ENCODE measurements at regions not wholly inside any gene's neighbourhood (a gene's known extent, or its start where the extent isn't known, plus 50 kb on each side); places are given as distances from the start of the nearest gene placed in this dataset.

GRCh38 chr17:73746314-73747073 lies 102.2 kb upstream of the SDK2 start:
- CTCF ChIA-PET = interaction anchor here (0.6 to 0.7 kb wide), 2 partner anchors 252 to 1859 kb away, joined by 3 read pairs; no protein-coding TSS in a partner anchor

GRCh38 chr17:73747221-73748002 lies 103.2 kb upstream of the SDK2 start:
- CTCF ChIA-PET = no interaction called here
- no peak for DNase-seq (ENCODE audit: low read depth, low spot score)
- POLR2A ChIA-PET = no interaction called here
- intact Hi-C loops (cut with micrococcal nuclease) = no loop called here
- Histone ChIP-seq H3K9ac (ENCODE audit: low read length) (no peak overlapping the region), H3K27me3 (ENCODE audit: insufficient read depth, low read length) (peaks cover 48% of the 10 kb centered on the region), H3K9me3 (ENCODE audit: control insufficient read depth in 1 of 2, insufficient read depth in 1 of 2, low read depth in 1 of 2, low read length in 2 of 2) (no peaks in the 10 kb centered on the region), H3K79me2 (ENCODE audit: insufficient read depth, low read length) (no peaks in the 10 kb centered on the region), H3K36me3 (ENCODE audit: control insufficient read depth in 1 of 2, insufficient read depth in 2 of 2, low read length in 2 of 2) (no peaks in the 10 kb centered on the region), H3K9me2 (ENCODE audit: insufficient read depth) (no peaks in the 10 kb centered on the region), H2AFZ (ENCODE audit: low read depth, low read length, poor library complexity, severe bottlenecking) (no peak overlapping the region), H3K27ac (ENCODE audit: low read depth, low read length) (no peak overlapping the region), H4K20me1 (ENCODE audit: insufficient read depth) (no peaks in the 10 kb centered on the region), H3K4me3 (replicated peaks in 1 of 2; ENCODE audit: low read depth in 1 of 2, low read length in 2 of 2) (no peak overlapping the region), H3K4me1 (ENCODE audit: control insufficient read depth in 1 of 2, insufficient read depth in 2 of 2, low read length in 2 of 2) (no peaks in the 10 kb centered on the region), H3K4me2 (ENCODE audit: low read length) (no peak overlapping the region)
- RAD21 ChIA-PET (ENCODE audit: low non-redundant PET in 1 of 2, low total read pairs in 2 of 2, uncharacterized antibody in 2 of 2, unreplicated experiment in 2 of 2) = no interaction called here
- no peak for ATAC-seq
- no TSS peak for BruUV-seq (replicated peaks)
- TF ChIP-seq JUND (IDR thresholded peaks at IDR 0.05) (no peak), ATF3 (IDR thresholded peaks at IDR 0.05) (no peak), MAX (IDR thresholded peaks at IDR 0.05) (no peak), REST (IDR thresholded peaks at IDR 0.05; ENCODE audit: low read depth) (no peak), ELF1 (IDR thresholded peaks at IDR 0.05; ENCODE audit: borderline replicate concordance, low read depth) (no peak), EZH2 (IDR thresholded peaks at IDR 0.05) (no peak), TCF7L2 (IDR thresholded peaks at IDR 0.05; ENCODE audit: borderline replicate concordance, extremely low read depth, insufficient read depth, insufficient read length) (no peak), ZBTB33 (IDR thresholded peaks at IDR 0.05; ENCODE audit: extremely low read depth, insufficient replicate concordance, low read length) (no peak)

More at GRCh38 chr17:73746314-73747073, 102.2 kb upstream of the SDK2 start:
- ATAC-seq = no peak
- no peaks in the 10 kb centered on the region for H4K20me1 ChIP-seq (ENCODE audit: insufficient read depth)
- H3K4me3 ChIP-seq (replicated peaks in 1 of 2; ENCODE audit: low read depth in 1 of 2, low read length in 2 of 2) = no peak overlapping the region
- H3K4me1 ChIP-seq (ENCODE audit: control insufficient read depth in 1 of 2, insufficient read depth in 2 of 2, low read length in 2 of 2) = no peaks in the 10 kb centered on the region
- no peak for TF ChIP-seq EZH2phosphoT487 (IDR thresholded peaks at IDR 0.05; ENCODE audit: borderline replicate concordance)
- TF ChIP-seq CBX3 (IDR thresholded peaks at IDR 0.05; ENCODE audit: low read depth) = no peak
- no peak for TF ChIP-seq YY1 (IDR thresholded peaks at IDR 0.05; ENCODE audit: extremely low read depth, insufficient replicate concordance, low read depth, low read length)
- no peak for TF ChIP-seq POLR2A (IDR thresholded peaks at IDR 0.05; ENCODE audit: borderline replicate concordance, extremely low read depth, insufficient read depth, insufficient read length)
- TF ChIP-seq EGR1 (IDR thresholded peaks at IDR 0.05; ENCODE audit: low read depth) = no peak
- no peak for TF ChIP-seq SP1 (IDR thresholded peaks at IDR 0.05; ENCODE audit: low read depth)
- H3K9ac ChIP-seq (ENCODE audit: low read length) = no peak overlapping the region
- no peak overlapping the region for H3K4me2 ChIP-seq (ENCODE audit: low read length)
- no peak overlapping the region for H2AFZ ChIP-seq (ENCODE audit: low read depth, low read length, poor library complexity, severe bottlenecking)
- no peaks in the 10 kb centered on the region for H3K79me2 ChIP-seq (ENCODE audit: insufficient read depth, low read length)
- no peak for DNase-seq (ENCODE audit: low read depth, low spot score)
- H3K36me3 ChIP-seq (ENCODE audit: control insufficient read depth in 1 of 2, insufficient read depth in 2 of 2, low read length in 2 of 2) = no peaks in the 10 kb centered on the region
- H3K27me3 ChIP-seq (ENCODE audit: insufficient read depth, low read length) = peaks cover 48% of the 10 kb centered on the region
- intact Hi-C loops (cut with micrococcal nuclease) = no loop called here
- POLR2A ChIA-PET = no interaction called here
- RAD21 ChIA-PET (ENCODE audit: low non-redundant PET in 1 of 2, low total read pairs in 2 of 2, uncharacterized antibody in 2 of 2, unreplicated experiment in 2 of 2) = no interaction called here
- no peaks in the 10 kb centered on the region for H3K9me3 ChIP-seq (ENCODE audit: control insufficient read depth in 1 of 2, insufficient read depth in 1 of 2, low read depth in 1 of 2, low read length in 2 of 2)
- BruUV-seq (replicated peaks) = no TSS peak
- H3K9me2 ChIP-seq (ENCODE audit: insufficient read depth) = no peaks in the 10 kb centered on the region
- no peak overlapping the region for H3K27ac ChIP-seq (ENCODE audit: low read depth, low read length)

Measured in HCT116 (cell line).